COLO668 (cell line): ENCODE measurements at regions not wholly inside any gene's neighbourhood (a gene's known extent, or its start where the extent isn't known, plus 50 kb on each side); places are given as distances from the start of the nearest gene placed in this dataset.

Experiments used
- DNase-seq: peaks from one replicate; lab custom pipeline; 2025; ENCODE audit not compliant: unreplicated experiment; lab: John Stamatoyannopoulos, UW

DNA sequence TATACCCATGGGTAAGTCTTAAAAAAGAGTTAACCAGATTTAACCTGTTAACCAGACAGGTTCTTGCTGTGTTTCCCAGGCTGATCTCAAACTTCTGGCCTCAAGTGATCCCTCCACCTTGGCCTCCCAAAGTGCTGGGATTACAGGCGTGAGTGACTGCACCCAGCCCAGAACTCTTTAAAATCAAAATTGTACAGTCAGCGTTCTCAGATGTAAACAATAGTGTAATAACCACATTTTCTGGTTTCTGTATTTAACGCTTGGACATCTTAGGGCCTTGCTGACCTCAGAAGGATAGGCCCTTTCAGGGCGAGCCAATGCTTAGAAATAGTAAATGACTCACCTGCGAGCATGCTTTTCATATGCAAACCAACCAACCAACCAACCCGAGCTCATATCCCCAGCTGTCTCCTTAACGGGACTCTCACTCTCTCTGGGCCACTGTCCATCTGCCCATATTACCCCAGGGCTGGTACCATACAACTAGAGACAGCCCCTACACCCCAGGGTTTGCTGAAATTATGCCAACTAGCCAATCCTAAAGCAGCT lies 415.0 kb upstream of the XYLT1 start:
- no peak for DNase-seq

DNA sequence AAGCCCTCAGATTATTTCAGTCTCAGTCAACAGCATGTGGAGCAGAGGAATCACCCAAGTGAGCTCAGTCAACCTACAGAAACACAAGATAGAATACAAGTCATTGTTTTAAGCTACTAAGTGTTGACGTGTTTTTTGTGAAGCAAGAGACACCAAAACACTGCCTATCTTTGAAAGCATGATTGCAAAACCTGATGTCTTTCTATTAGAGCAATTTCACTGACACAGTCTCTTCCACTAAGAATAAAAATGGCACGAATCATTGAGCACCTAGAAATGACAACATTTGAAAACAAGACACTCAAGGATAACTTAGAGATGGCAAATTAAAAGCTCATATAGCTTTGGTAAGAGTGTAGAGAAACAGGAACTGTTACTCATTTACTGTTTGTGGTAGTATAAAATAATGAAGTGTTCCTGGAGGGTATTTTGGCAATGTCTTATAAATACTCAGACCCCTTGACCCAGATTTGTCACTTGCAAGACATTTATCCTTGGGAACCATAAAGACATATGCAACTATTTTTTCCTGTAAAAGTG lies 407.1 kb upstream of the XYLT1 start:
- DNase-seq = no peak

DNA sequence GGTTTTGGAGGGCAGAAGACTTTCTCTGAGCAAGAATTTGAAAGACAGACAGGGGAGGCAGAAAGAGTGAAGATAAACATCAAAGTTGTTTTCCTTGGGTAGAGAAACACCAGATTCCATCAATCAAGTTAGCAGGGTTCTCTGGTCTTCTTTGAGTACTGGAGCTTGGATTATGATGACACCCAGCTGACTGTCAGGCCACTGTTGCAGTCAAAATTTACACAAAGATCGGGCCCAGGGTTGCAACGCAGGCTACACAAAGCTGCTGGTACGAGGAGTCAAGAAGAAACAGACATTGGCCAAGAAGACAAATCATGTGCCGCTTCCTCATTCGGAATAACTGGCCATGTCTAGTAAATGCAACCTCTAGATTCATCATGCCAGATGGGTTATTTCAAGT lies 396.2 kb upstream of the XYLT1 start:
- DNase-seq = no peak

DNA sequence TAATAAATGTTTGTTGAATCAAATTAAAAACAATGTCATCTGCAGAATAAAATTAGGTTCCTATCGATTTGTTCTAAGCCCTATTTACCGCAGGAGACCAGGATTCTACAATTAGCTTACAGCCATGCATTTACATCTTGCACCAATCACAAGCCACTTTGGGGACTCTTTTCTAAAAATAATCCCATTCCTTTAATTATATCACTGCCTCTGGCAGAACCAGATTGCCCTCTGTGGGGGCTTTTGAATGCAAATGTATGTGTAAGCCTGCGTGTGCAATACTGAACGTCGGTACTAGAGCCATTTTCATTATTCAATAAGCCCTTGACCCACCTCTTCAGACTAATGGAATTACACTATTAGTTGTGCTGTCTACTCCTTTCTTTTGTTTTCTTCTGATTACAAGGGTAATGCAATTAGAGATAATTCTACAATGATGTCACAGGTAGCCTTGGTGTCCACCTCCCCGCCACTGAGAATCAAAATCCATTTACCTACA lies 391.3 kb upstream of the XYLT1 start:
- no peak for DNase-seq

DNA sequence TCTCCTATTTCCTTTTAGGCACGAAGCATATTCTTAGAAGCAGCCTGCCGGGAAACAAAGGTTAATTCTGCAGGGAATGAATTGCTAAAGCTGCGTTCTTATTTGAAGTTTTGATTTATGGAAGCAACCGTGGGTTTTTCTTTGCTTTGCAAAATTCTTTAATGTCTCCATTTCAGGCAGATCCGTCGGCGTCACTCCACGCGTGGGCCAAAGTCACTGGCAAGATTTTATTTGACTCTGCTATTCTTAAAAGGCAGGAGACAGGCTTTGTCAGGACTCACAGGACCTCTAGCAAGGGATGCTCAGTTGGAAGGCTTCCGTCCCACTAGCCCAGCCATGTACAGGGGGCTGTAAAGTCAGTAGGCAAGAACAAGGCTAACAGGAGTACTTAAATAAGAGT lies 387.3 kb upstream of the XYLT1 start:
- no peak for DNase-seq

DNA sequence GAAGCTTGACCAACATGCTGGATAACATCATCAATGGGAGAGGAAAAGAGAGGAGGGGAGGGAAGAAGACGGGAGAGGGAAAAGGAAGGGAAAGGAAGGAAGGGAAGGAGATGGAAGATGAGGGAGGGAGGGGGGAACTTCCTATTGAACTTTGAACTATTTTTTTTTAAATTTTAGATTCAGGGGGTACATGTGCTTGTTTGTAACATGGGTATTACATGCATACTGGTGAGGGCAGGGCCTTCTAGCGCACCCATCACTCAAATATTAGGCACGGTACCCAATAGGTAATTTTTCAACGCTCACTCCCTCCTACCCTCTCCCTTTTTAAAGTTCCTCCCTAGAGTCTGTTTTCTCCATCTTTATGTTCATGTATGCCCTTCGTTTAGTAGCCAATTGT lies 383.2 kb upstream of the XYLT1 start:
- no peak for DNase-seq

DNA sequence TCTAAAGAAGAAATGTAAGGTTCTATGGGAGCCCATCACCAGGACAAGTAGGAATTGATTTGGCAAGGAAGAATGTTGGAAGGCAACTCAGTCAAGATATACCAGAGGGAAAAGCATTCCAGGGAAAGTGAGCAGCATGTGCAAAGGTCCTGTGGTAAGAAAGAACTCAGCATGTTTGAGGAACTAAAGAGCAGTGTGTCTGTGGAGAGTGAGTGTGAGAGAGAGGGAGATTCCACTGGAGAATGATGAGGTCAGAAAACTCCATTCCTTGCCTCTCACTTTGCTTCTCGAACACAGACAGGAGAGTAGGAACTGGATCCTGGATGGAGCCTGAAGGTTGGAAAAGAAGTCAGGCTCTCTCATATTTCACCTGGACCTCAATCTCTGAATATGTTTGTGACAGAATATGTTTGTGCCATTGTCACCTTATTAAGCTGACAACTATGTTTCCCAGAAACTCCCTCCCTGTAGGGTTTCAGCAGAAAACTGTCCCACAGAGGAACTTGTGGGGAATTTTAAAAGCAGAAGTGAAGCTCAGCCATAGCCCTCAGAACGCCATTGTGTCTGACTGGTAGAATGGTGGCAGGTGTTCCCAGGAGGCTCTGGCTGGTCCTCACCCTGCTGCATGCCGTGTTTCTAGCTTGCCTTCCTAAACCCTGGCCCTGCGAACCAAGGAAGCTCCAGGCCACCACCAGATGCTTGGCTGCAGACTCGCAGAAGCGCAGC lies 382.4 kb upstream of the XYLT1 start:
- no peak for DNase-seq

DNA sequence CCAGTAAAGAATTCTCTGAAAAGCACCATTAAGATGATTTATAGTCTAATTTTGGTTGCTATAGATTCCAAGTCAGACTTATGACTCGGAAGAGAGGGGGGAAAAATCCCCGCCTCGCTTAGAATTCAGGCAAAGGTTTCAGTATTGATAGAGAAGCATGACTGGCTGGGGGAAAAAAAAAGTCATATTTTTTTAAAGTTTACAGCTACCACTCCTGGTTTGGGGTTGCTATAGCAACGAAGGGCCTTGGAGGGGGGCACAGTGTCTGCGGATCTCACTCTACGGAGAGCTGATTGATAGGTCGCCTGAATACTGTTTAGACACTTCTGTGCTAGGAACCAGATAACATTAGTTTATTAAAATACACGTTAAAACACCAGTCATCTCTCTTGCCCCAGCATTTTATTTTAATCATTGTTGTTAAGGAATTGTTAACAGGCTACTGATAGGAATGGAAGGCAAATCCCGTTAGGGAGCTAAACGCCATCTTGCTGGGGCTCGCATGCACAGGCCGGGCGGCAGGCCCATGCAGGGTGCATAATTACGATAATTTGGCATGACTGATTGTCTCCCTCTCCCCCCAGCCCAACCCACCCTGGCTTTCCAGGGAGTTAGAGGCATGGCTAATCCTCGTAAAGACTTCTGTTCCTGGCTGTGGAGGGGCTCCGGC lies 380.0 kb upstream of the XYLT1 start:
- no peak for DNase-seq

DNA sequence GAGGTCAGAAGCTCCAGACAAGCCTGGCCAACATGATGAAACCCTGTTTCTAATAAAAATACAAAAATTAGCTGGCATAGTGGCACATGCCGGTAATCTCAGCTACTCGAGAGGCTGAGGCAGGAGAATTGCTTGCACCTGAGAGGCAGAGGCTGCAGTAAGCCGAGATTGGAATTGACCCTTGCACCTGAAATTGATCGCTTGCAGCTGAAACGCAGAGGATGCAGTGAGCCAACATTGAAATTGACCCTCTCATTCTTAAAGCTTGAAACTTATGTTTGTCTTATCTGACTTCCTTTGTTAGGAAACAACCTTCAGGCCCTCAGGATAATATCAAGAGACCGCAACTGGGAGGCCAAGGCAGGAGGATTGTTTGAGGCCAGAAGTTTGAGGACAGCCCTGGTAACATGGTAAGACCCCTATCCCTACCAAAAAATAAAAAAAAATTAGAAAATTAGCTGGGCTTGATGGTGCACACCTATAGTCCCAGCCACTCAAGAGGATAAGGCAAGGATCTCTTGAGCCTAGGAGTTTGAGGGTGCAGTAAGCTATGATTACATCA lies 376.6 kb upstream of the XYLT1 start:
- no peak for DNase-seq

DNA sequence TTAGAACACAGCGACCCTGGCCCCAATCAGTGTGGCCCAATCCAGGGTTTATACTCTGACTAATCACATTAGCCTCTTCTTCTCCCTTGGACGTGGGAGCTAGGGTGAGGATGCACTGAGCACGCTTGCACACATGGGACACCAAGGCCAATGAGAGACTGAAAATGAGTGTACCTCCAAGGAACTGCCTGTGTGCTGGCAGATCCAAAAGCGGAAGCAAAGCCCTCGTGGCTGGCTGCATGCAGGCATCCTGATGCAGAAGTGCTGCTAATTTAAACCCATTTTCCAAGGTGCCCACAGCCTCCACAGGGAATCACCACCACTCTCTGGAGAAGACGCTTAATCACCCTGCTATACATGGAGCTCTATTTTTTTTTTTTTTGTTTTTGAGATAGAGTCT lies 375.3 kb upstream of the XYLT1 start:
- no peak for DNase-seq

DNA sequence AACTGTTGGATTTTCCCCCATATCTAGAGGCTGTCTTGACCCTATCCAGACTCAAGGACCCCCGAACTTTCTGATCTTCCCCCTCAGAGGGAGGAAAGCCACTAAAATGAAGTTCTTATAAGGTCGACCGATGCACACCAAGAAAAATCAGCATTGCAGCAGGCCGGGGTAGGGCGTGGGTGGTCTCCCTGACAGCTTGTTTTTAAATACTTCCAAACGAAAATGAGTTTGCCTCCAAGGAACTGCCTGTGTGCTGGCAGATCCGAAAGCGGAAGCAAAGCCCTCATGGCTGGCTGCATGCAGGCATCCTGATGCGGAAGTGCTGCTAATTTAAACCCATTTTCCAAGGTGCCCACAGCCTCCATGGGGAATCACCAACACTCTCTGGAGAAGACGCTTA lies 374.3 kb upstream of the XYLT1 start:
- DNase-seq = no peak

DNA sequence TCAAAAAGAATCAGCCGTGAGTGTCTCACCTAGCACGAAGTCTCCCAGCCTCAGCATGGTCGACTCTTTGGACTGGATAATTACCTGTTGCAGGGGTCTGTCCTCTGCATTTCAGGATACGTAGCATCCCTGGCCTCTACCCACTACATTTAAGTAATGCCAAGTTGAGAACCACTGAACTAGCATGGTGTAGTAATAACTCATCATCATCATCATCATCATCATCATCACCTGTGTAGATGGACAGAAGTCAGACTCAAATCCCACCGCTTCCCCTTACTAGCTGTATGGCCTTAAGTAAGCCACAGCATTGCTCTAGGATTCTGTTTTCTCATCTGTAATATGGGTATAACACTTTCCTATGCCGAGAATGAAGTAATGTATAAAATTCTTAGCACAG lies 373.1 kb upstream of the XYLT1 start:
- no peak for DNase-seq

DNA sequence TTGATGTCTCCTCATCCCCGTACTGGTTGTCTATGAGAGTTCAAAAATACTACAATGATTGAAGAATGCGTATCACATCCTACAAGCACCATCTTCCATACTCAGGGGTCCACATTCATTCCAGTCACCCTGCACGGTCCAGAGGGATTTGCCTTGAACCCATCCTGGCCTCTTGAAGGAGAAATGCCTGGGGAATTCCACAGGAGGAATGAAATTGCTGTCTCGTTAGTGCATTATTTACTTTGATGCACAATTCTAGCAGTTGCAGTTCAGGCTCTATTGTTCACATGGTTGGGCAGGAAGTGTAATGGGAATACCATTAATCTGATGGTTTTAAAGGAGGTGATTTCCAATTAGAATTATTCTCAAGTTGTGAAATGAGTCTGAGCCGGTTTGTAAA lies 369.1 kb upstream of the XYLT1 start:
- no peak for DNase-seq

DNA sequence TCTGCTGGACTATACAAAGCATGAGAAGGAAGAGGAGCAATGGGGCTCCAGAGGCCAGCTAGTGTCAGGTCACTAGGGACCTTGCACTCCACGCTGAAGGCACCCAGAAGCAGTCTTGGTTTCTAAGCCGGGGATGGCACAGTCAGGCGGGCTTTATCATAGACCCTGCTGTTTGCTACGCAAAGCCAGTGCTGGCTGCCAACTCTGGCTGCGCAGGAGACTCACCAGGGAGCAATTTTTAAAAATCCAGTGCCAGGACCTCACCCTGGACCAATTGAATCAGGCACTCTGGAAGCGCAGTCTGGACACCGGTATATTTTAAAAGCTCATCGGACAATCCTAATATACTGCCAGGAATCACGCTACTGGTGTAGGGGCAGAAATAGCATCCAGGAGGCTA lies 368.5 kb upstream of the XYLT1 start:
- no peak for DNase-seq

DNA sequence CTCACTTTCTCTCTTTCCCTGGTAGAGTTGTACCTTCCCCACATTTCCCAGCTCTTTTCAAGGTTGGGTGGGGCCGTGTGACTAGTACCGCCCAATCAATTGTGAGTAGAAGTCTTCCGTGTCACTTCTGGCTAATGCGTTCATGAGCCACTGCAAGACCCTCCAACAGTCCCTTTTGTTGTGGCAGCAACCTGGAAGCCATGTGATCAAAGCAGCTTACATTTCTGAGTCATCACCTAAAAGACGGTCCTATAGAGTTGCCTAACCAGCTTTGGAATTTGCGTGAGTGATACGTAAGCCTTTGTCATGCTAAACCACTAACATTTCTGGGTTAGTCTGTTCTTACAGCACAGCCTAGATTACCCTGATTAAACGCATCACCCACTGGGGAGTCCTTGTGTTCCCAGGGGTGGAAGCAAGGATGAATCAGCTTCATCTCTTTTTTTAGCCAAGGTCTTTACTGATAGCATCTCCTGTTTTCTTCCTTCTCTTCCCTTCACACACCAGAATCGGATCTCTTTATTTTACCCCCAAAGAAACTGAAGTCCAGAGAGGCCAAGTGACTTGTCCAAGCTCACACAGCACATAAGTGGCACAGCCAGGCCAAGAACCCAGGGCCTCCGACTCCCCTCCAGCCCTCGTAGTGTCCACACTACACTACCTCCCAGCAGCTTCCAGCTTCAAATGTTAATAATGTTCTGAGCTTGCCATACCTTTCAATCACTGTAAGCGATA lies 366.3 kb upstream of the XYLT1 start:
- DNase-seq = no peak

DNA sequence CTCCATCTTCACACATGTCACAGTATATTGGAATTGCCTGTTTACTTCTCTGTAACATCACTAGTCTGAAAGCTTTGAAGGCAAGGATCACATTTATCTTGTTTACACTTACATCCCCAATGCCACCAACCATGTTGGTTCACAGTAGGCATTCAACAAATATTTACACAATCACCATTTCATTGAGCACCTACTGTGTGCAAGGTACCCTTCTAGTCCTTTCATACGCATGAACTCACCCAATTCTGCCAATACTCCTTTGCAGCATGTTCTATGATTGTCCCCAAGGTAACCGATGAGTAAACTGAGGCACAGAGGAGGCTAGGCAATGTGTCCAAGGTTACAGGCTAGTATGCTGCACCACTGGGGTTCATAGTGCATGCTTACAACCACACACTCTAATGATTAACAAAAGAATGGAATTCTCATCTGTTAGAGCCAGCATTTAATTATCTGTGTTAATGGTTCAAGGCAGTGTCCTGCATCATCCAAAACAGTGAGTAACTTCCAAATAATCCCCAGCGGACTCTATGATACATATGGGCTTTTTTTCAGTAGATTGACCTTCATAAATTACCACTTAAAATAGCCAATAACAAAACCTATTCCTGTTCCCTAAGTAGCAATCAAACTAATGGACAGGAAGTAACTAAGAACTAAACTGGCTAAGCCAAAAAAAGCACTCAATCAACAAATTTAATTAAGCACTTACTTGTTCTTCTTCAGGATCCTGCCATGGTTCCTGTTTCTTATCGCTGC lies 364.5 kb upstream of the XYLT1 start:
- DNase-seq = no peak

DNA sequence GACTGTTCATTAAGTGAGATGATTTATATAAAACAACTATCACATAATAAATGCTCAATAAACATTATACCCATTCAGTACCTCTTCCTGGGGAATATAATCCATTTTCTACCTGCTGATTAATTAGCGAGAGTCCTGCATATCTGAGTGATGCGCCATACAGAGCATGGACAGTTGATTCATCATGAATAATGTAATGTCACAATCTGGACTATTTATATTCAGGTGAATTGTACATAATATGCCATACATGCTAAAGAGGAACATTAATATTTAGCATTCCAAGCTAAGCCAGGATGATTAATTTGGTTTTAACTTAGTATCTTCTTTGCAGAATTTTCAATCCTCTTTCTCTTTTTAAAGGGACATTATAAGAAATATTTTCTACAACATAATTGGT lies 362.0 kb upstream of the XYLT1 start:
- DNase-seq = no peak

DNA sequence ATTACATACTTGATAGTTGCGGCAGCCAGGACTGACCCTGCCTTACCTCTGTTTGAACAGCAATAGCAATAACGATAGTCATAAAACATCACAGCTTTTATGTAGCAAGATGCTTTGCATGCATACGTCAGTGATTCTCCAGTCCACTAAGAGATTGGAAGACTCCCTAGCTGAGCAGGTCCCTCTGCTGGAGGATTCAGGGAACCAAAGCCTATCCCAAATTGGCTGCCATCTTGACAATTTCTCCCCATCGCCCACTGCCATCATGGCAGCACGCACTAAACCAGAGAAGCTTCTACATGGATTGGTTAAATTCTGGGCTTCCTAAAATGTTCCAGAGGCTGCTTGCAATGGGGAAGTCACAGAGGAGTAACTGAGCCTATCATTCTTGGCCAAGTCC lies 360.6 kb upstream of the XYLT1 start:
- DNase-seq = no peak

DNA sequence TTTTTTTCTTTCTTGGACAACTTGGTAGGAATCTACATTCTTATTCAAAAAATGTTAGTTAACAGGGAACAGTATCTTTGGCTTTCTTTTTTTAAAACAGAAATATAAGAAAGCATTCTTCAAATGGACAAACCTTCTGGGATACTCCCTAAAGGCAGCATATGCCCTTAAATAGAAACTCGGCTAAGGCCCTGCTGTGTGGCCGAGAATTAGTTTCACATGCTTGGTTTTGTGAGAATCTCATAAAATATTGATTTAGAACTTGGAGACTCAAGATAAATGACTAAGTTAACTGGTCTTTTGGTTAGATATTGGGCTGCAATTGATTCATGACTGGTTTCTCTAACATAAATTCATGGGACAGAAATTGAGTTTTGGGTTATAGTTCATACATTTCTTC lies 359.9 kb upstream of the XYLT1 start:
- no peak for DNase-seq

DNA sequence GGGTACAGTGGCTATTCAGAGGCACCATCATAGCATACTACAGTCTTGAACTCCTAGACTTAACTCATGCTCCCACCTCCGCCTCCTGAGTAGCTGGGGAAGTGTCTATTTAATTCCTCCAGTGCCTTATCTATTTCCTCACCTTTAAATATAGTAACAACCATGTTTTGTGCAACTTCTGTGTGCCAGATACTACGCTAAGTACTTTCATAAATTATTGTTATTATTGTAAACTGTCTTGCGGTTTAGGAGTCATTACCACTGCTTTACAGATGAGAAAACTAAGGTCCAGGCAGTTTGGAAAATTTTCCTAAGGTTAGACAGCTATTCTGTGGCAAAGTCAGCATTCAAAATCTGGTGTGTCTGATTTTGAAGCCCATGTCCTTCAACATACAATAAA lies 359.1 kb upstream of the XYLT1 start:
- no peak for DNase-seq

DNA sequence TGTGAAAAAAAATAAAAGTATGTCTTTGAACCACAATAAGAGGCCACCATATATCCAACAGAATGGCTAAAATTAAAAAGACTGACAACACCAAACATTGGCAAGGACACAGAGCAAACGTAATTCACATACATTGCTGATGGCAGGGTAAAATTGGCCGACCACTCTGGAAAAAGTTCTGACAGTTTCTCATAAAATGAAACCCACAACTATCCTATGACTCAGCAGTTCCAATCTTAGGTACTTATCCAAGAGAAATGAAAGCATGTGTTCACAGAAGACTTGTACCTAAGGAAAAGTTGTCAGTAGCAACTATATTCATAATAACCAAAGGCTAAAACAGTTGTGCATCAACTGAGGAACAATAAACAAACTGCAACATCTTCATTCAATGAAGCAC lies 357.3 kb upstream of the XYLT1 start:
- no peak for DNase-seq
